SU-DHL-6 (cell line): ENCODE measurements at regions not wholly inside any gene's neighbourhood (a gene's known extent, or its start where the extent isn't known, plus 50 kb on each side); places are given as distances from the start of the nearest gene placed in this dataset.

Source experiments
- CTCF ChIP-seq: fragments of 200-600 bp; sonication (generic); IDR thresholded peaks from one replicate; pipeline ENCODE4 v1.5.1; 2017; ENCODE audit warnings: antibody characterized with exemption, mild to moderate bottlenecking, low read length, moderate library complexity; ENCODE audit not compliant: insufficient read depth, poor library complexity, severe bottlenecking
- EZH2phosphoT487 ChIP-seq: fragments of 200-600 bp; sonication (generic), shearing (Covaris generic); conservative IDR thresholded peaks from 2 replicates; pipeline ENCODE4 v1.6.1; 2018; ENCODE audit warnings: mild to moderate bottlenecking, antibody characterized with exemption, low read length, moderate library complexity, mixed read lengths

- no peak for TF ChIP-seq CTCF
- TF ChIP-seq EZH2phosphoT487, result no peak
Measured at GRCh38 chr5:17978954-17979353, 344.7 kb downstream of the TAF11L14 start.
